CD8-positive, alpha-beta memory T cell (primary cell): ENCODE measurements at regions not wholly inside any gene's neighbourhood (a gene's known extent, or its start where the extent isn't known, plus 50 kb on each side); places are given as distances from the start of the nearest gene placed in this dataset.

Source experiments
- CTCF ChIA-PET: fragments of 350-600 bp; sonication (Branson Sonifier 250); formaldehyde crosslinking; loops from one replicate; lab custom pipeline; 2021; ENCODE audit warnings: antibody characterized with exemption; lab: Charles Lee
- POLR2A ChIA-PET: fragments of 350-600 bp; sonication (Branson Sonifier 250); formaldehyde crosslinking; loops from one replicate; lab custom pipeline; 2021; ENCODE audit warnings: antibody characterized with exemption; lab: Charles Lee
- DNase-seq, 5 donors: peaks; one replicate each; pipeline versions ENCODE4 v3.0.0 to v3.0.0-alpha.2; 2020 to 2022; ENCODE audit warnings: mixed read lengths in 1 of 5
- H3K27ac ChIP-seq: one replicate; pipeline ENCODE4 v1.7.0; 2013; ENCODE audit warnings: low read depth, mild to moderate bottlenecking, low read length, moderate library complexity
- H3K27me3 ChIP-seq: 2 replicates; pipeline ENCODE4 v1.7.0; 2013; ENCODE audit warnings: low read length, mild to moderate bottlenecking; ENCODE audit not compliant: insufficient read depth, poor library complexity, severe bottlenecking
- H3K36me3 ChIP-seq: 2 replicates; pipeline ENCODE4 v1.7.0; 2013; ENCODE audit warnings: mild to moderate bottlenecking, low read length, moderate library complexity; ENCODE audit not compliant: insufficient read depth
- H3K4me1 ChIP-seq: 2 replicates; pipeline ENCODE4 v1.7.0; 2013; ENCODE audit warnings: mild to moderate bottlenecking, low read length, moderate library complexity; ENCODE audit not compliant: insufficient read depth
- H3K4me3 ChIP-seq: 2 replicates; pipeline ENCODE4 v1.7.0; 2013; ENCODE audit warnings: mild to moderate bottlenecking, low read length
- H3K9me3 ChIP-seq: 2 replicates; pipeline ENCODE4 v1.7.0; 2013; ENCODE audit warnings: mild to moderate bottlenecking, low read length
- H3K27ac Mint-ChIP-seq, 8 donors: one replicate each; pipeline ENCODE4 v1.8.0; 2020 to 2021; ENCODE audit warnings: mixed read lengths in 8 of 8, mild to moderate bottlenecking in 6 of 8, inconsistent platforms in 3 of 8, moderate library complexity in 3 of 8
- H3K27me3 Mint-ChIP-seq, 2 donors: one replicate each; pipeline ENCODE4 v1.8.0; 2020 to 2021; ENCODE audit warnings: mixed read lengths in 2 of 2, mild to moderate bottlenecking in 1 of 2, moderate library complexity in 1 of 2
- H3K36me3 Mint-ChIP-seq, 3 donors: one replicate each; pipeline ENCODE4 v1.8.0; 2020 to 2021; ENCODE audit warnings: mixed read lengths in 3 of 3, inconsistent platforms in 1 of 3, mild to moderate bottlenecking in 1 of 3
- H3K4me1 Mint-ChIP-seq, 3 donors: one replicate each; pipeline ENCODE4 v1.8.0; 2020 to 2021; ENCODE audit warnings: mixed read lengths in 3 of 3, inconsistent platforms in 1 of 3, mild to moderate bottlenecking in 1 of 3
- H3K4me3 Mint-ChIP-seq, 7 donors: one replicate each; pipeline ENCODE4 v1.8.0; 2020 to 2021; ENCODE audit warnings: mixed read lengths in 7 of 7, mild to moderate bottlenecking in 6 of 7, moderate library complexity in 4 of 7, inconsistent platforms in 2 of 7
- H3K9me3 Mint-ChIP-seq, 5 donors: one replicate each; pipeline ENCODE4 v1.8.0; 2020 to 2022; ENCODE audit warnings: mixed read lengths in 5 of 5, mild to moderate bottlenecking in 3 of 5, moderate library complexity in 2 of 5, inconsistent platforms in 1 of 5

DNA sequence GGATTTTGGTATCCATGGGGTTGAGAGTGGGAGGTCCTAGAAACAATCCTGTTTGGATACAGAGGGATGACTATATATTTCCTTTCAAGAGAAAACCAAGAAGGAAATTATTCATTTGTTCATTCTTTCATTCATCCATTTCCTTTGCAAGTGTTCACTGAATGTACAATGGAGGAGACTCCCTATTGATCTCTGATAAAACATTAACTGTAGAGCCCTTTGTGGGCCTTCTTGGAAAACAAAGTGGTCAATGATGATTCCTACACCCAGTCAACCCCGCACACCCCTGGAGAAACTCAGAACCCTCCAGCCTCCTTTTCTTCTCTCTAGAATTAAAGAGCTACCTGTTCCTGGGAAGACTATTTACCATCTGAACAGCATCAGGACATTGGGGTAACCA, 247.3 kb downstream of the AUH start:
- H3K27ac Mint-ChIP-seq, result no peak overlapping the region
- H3K27ac ChIP-seq, result no peak overlapping the region
- POLR2A ChIA-PET, result interaction anchor here (0.6 kb wide), 1 partner anchor 25 kb away, joined by 3 read pairs; no protein-coding TSS in a partner anchor
- peaks cover 0 to 13% (median 3%) of the 10 kb centered on the region in 3 donors for H3K36me3 Mint-ChIP-seq
- DNase-seq, result no peak
- H3K4me1 ChIP-seq, result no peaks in the 10 kb centered on the region
- peaks cover 0 to 5% (median 3%) of the 10 kb centered on the region in 3 donors for H3K4me1 Mint-ChIP-seq
- no peaks in the 10 kb centered on the region for H3K36me3 ChIP-seq
- peaks cover 7% of the 10 kb centered on the region for H3K9me3 ChIP-seq
- H3K27me3 ChIP-seq, result no peaks in the 10 kb centered on the region
- CTCF ChIA-PET, result no interaction called here
- no peak overlapping the region for H3K4me3 Mint-ChIP-seq
- peaks cover 7 to 8% of the 10 kb centered on the region in 2 donors for H3K27me3 Mint-ChIP-seq
- peaks cover 0 to 12% (median 11%) of the 10 kb centered on the region in 5 donors for H3K9me3 Mint-ChIP-seq
- no peak overlapping the region for H3K4me3 ChIP-seq

DNA sequence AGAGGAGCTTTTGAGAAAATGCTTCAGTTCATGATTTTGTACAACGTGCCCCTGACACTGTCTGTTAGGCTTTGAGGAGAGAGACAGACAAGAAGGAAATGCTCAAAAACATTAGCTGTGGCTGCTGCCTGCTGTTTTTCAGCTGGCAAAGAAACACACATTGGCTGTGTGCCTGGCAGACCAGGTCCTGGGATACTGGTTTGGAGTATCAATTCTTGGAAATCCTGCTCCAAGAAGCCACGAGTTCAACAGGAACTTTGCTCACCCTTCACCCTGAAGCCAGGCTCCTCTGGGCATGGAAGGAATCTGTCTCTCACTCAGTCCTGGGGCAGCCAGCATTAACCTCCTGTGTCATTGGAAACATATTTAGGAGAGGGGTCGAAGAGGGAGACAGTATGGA, 245.5 kb downstream of the AUH start:
- Histone ChIP-seq H3K9me3 (no peaks in the 10 kb centered on the region), H3K4me1 (no peaks in the 10 kb centered on the region), H3K36me3 (no peaks in the 10 kb centered on the region), H3K27me3 (no peaks in the 10 kb centered on the region), H3K27ac (no peak overlapping the region), H3K4me3 (no peak overlapping the region)
- no peak for DNase-seq
- peak overlapping the region in 1 of 8 donors; percentile 58 for H3K27ac Mint-ChIP-seq
- CTCF ChIA-PET, result no interaction called here
- no peak overlapping the region for H3K4me3 Mint-ChIP-seq
- peaks cover 7 to 8% of the 10 kb centered on the region in 2 donors for H3K27me3 Mint-ChIP-seq
- H3K36me3 Mint-ChIP-seq, result peaks cover 0 to 3% (median 0%) of the 10 kb centered on the region in 3 donors
- H3K9me3 Mint-ChIP-seq, result peaks cover 0 to under 1% (median 0%) of the 10 kb centered on the region in 5 donors
- H3K4me1 Mint-ChIP-seq, result peaks cover 0 to 3% (median 2%) of the 10 kb centered on the region in 3 donors
- POLR2A ChIA-PET, result no interaction called here

DNA sequence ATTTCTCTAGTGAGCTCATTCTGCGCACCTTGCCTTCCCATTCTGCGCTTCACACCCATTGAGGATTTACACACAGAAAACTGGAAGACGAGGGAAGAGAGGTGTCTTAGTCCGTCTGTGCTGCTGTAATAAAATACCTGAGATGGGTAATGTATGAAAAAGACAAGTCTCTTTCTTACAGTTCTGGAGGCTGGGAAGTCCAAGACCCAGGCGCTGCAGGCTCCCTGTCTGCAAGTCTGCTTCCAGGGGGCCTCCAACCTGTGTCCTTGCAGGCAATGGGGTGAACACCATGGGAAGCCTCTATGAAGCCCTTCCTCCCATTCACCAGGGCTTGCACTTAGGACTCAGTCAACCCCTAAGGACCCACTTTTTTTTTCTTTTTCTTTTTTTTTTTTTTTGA, 245.0 kb downstream of the AUH start:
- Histone ChIP-seq H3K4me3 (no peak overlapping the region), H3K27me3 (no peaks in the 10 kb centered on the region), H3K9me3 (no peaks in the 10 kb centered on the region), H3K27ac (no peak overlapping the region), H3K36me3 (no peaks in the 10 kb centered on the region), H3K4me1 (no peaks in the 10 kb centered on the region)
- H3K9me3 Mint-ChIP-seq, result no peaks in the 10 kb centered on the region
- H3K36me3 Mint-ChIP-seq, result peaks cover 0 to 2% (median 0%) of the 10 kb centered on the region in 3 donors
- no peak for DNase-seq
- H3K4me1 Mint-ChIP-seq, result peaks cover 0 to 3% (median 2%) of the 10 kb centered on the region in 3 donors
- ChIA-PET CTCF (no interaction called here), POLR2A (no interaction called here)
- H3K27me3 Mint-ChIP-seq, result peaks cover 7 to 8% of the 10 kb centered on the region in 2 donors
- no peak overlapping the region for H3K27ac Mint-ChIP-seq
- H3K4me3 Mint-ChIP-seq, result no peak overlapping the region

DNA sequence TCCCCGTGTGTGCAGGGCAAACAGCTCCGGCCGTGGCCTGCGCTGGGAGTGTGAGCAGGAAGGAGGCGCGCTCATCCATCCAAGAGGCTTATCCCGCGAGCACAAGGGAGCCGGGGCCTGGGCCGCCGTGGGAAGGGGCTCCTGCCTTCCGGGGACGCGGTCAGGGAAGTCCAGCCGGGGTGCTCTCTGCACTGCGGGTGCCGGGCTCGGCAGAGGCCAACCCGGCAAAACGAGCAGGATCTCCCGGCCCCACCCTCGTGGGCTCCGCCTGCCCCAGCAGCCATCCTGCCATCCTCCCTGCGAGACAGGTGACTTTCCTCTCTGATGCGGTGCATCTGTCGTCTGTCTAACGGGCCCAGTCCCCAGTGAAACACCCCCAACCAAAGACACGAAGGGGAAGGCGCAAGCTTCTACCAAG, 244.2 kb downstream of the AUH start:
- Mint-ChIP-seq H3K27ac (no peak overlapping the region), H3K4me1 (peaks cover 0 to 10% (median 2%) of the 10 kb centered on the region in 3 donors), H3K9me3 (no peaks in the 10 kb centered on the region), H3K27me3 (peaks cover 7 to 8% of the 10 kb centered on the region in 2 donors), H3K36me3 (no peaks in the 10 kb centered on the region), H3K4me3 (no peak overlapping the region)
- Histone ChIP-seq H3K9me3 (no peaks in the 10 kb centered on the region), H3K4me1 (no peaks in the 10 kb centered on the region), H3K27ac (no peak overlapping the region), H3K4me3 (no peak overlapping the region), H3K27me3 (no peaks in the 10 kb centered on the region), H3K36me3 (no peaks in the 10 kb centered on the region)
- CTCF ChIA-PET, result no interaction called here
- POLR2A ChIA-PET, result no interaction called here
- DNase-seq, result no peak

DNA sequence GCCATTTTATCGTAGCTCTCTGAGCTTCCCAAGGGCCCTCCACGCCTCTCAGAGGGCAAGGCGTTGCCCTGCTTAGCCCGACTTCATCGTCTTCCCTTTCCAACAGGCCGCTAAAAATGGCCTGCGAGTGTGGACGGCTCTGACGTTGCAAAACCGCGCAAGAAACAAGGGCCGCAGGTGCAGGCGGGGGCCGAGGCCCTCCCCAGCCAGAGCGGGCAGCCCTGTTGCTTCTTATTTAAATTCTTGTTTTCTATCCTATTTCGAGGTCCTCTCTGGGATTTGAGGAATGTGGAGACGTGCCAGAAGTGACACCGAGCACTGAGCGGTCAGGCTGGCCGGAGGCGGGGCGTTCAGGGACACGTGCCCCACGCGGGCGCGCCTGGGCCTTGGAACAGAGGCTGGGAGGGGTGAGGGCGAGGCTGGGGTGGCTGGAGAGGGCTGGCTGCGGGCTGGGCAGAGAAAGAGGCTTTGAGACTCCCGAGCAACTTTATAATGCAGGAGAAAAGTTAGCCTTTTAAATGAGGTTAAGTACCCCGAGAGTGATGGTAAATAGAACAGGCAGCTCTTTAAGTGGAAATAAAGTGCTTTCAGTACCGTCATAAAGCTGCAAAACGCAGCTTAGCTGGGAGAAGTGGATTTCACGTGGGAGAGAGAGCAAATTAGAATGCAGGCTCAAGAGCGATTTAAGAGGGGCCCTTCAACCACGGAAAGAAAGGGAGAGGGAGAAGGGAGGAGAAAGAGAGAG, 243.6 kb downstream of the AUH start:
- ChIA-PET POLR2A (no interaction called here), CTCF (no interaction called here)
- no peak overlapping the region for H3K27ac Mint-ChIP-seq
- Histone ChIP-seq H3K36me3 (no peaks in the 10 kb centered on the region), H3K4me3 (no peak overlapping the region), H3K27me3 (no peaks in the 10 kb centered on the region), H3K27ac (no peak overlapping the region), H3K4me1 (no peaks in the 10 kb centered on the region), H3K9me3 (no peaks in the 10 kb centered on the region)
- no peak overlapping the region for H3K4me3 Mint-ChIP-seq
- peaks cover 7 to 8% of the 10 kb centered on the region in 2 donors for H3K27me3 Mint-ChIP-seq
- H3K9me3 Mint-ChIP-seq, result no peaks in the 10 kb centered on the region
- DNase-seq, result no peak
- H3K4me1 Mint-ChIP-seq, result peaks cover 0 to 10% (median 2%) of the 10 kb centered on the region in 3 donors
- H3K36me3 Mint-ChIP-seq, result peaks cover 0 to under 1% (median 0%) of the 10 kb centered on the region in 3 donors

DNA sequence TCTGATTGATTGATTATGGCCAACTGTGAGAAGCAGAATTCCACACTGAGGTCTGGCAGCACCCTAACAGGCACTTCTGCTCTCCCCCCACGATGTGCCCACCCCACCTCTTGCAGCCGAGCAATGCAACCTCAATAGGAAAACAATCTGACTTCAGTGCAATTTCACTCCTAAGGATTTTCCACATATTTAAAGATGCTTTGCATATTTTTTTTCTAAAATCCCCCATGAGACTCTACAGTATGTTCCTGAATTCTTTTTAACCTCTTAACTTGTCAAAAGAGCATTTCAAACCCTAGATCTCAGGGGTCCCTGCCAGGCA, 243.1 kb downstream of the AUH start:
- H3K36me3 Mint-ChIP-seq, result peaks cover 0 to 4% (median 0%) of the 10 kb centered on the region in 3 donors
- CTCF ChIA-PET, result no interaction called here

DNA sequence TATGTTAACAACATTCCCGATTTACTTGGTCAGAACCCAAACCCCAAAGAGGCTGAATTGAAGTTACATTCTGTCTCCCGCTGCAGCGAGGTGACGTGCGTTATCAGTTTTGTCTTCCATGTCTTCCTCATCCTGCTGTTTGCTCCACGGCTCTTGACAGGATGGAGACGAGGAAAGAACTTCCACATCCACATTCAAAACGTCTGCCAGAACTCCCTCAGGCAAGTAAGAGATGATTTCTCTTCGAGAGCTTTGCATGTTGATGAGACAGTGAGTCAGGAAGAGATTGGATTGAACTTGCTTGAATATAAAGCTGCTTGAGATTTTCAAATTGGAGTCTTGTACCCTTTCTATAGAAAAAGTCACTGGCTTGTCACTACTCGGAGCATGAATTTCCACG, 242.6 kb downstream of the AUH start:
- H3K4me3 Mint-ChIP-seq, result no peak overlapping the region
- peaks cover 0 to 5% (median 0%) of the 10 kb centered on the region in 3 donors for H3K36me3 Mint-ChIP-seq
- peaks cover 0 to 10% (median 2%) of the 10 kb centered on the region in 3 donors for H3K4me1 Mint-ChIP-seq
- Histone ChIP-seq H3K36me3 (no peaks in the 10 kb centered on the region), H3K4me1 (no peaks in the 10 kb centered on the region), H3K27ac (no peak overlapping the region), H3K4me3 (no peak overlapping the region), H3K9me3 (no peaks in the 10 kb centered on the region), H3K27me3 (no peaks in the 10 kb centered on the region)
- CTCF ChIA-PET, result no interaction called here
- H3K27ac Mint-ChIP-seq, result no peak overlapping the region
- POLR2A ChIA-PET, result no interaction called here
- H3K9me3 Mint-ChIP-seq, result no peaks in the 10 kb centered on the region
- DNase-seq, result no peak
- peaks cover 7 to 8% of the 10 kb centered on the region in 2 donors for H3K27me3 Mint-ChIP-seq

More for the DNA sequence above, 243.1 kb downstream of the AUH start:
- no peaks in the 10 kb centered on the region for H3K36me3 ChIP-seq
- H3K27ac Mint-ChIP-seq, result no peak overlapping the region
- no peak overlapping the region for H3K4me3 ChIP-seq
- no peaks in the 10 kb centered on the region for H3K4me1 ChIP-seq
- no peaks in the 10 kb centered on the region for H3K27me3 ChIP-seq
- peaks cover 0 to 10% (median 2%) of the 10 kb centered on the region in 3 donors for H3K4me1 Mint-ChIP-seq
- no peaks in the 10 kb centered on the region for H3K9me3 ChIP-seq
- H3K9me3 Mint-ChIP-seq, result no peaks in the 10 kb centered on the region
- no peak for DNase-seq
- no peak overlapping the region for H3K27ac ChIP-seq
- POLR2A ChIA-PET, result no interaction called here
- H3K27me3 Mint-ChIP-seq, result peaks cover 7 to 8% of the 10 kb centered on the region in 2 donors
- no peak overlapping the region for H3K4me3 Mint-ChIP-seq

DNA sequence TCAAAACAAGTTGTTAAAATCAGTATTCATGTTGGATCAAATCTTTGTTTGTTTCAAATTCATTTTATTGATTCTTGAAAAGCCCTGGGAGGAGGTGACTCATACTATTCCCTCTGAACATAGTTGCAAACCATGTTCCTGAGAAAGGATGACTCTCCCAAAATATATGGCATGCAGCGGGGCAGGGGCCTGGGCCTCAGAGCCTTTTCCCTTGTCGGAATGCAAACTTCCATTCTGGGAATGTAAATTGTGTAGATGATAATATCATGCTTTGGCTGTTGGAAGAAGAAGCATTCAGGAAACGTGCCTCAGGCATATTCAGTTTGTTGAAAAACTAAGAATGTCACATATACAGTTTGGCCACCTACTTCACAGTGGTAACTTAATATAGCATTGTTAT, 242.0 kb downstream of the AUH start:
- H3K4me3 ChIP-seq, result no peak overlapping the region
- no peak for DNase-seq
- Mint-ChIP-seq H3K27ac (no peak overlapping the region), H3K9me3 (no peaks in the 10 kb centered on the region), H3K27me3 (peaks cover 7 to 8% of the 10 kb centered on the region in 2 donors), H3K36me3 (peaks cover 0 to 10% (median 0%) of the 10 kb centered on the region in 3 donors), H3K4me3 (no peak overlapping the region), H3K4me1 (peaks cover 0 to 10% (median 2%) of the 10 kb centered on the region in 3 donors)
- H3K27ac ChIP-seq, result no peak overlapping the region
- H3K9me3 ChIP-seq, result no peaks in the 10 kb centered on the region
- no peaks in the 10 kb centered on the region for H3K27me3 ChIP-seq
- H3K36me3 ChIP-seq, result no peaks in the 10 kb centered on the region
- CTCF ChIA-PET, result no interaction called here
- H3K4me1 ChIP-seq, result no peaks in the 10 kb centered on the region
- POLR2A ChIA-PET, result no interaction called here
